ENCODE measurements at regions not wholly inside any gene's neighbourhood (a gene's known extent, or its start where the extent isn't known, plus 50 kb on each side); places are given as distances from the start of the nearest gene placed in this dataset.

DNA sequence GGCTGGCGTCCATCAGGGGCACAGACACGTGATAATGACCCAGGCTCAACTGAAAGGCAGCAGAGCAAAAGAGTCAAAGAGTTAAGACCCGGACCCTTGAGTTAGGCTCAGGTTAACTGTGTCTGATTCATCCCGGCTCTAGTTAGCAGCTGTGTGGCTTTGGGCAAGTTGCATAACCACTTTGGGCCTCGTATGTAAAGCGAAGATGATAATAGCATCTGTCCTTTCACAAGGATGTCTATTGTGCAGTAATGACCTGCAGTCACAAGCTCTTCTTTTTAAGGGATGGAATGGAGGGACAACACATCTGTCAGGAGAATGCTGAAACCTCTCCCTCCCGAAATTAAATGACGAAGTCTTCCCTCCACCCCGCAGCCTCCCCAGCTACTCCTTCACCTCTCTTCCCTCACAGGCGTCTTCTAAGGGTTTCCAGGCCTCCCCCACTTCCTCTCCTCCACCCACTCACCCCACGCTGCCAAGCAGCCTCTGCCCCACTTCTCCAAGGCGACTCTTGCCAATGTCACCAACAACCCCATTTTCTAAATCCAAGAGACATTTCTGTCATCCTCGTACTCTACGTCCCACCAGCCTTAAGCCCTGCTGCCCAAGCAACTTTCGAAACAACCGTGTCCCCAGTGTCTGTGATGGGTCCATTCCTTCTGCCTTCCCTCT is 135.1 kb upstream of the ID2 start:
- H3K27ac ChIP-seq = no peak overlapping the region
- WGBS (ENCODE audit: missing lambda C conversion rate) = 85% methylated on average over 16 of the region's 16 CpGs
- no peak for FAIRE-seq
- POLR2A ChIA-PET = no interaction called here
- DNase-seq (ENCODE audit: low read depth in 1 of 2, low spot score in 1 of 2) = no peak
- CTCF ChIA-PET = interaction anchor here (1.3 kb wide), 1 partner anchor 13 kb away, joined by 3 read pairs; no protein-coding TSS in a partner anchor
- no peak overlapping the region for H3K4me2 ChIP-seq
- no peak for TF ChIP-seq NFE2L2 (conservative IDR thresholded peaks at IDR 0.05; ENCODE audit: low read length)
- TF ChIP-seq BHLHE40 (IDR thresholded peaks at IDR 0.05; ENCODE audit: low read depth, low read length) = no peak
- no peak for TF ChIP-seq POLR2AphosphoS2 (conservative IDR thresholded peaks at IDR 0.05; ENCODE audit: low read length)
- no peak for TF ChIP-seq ZFP36 (IDR thresholded peaks at IDR 0.05; ENCODE audit: borderline replicate concordance, partially characterized antibody)
- TF ChIP-seq ZSCAN20 (CRISPR knock-in tag; IDR thresholded peaks at IDR 0.05) = no peak
- no peak for TF ChIP-seq CHD2 (IDR thresholded peaks at IDR 0.05; ENCODE audit: low read length, partially characterized antibody)
- no peak for TF ChIP-seq ZC3H11A (IDR thresholded peaks at IDR 0.05)
- no peak for TF ChIP-seq EHMT2 (IDR thresholded peaks at IDR 0.05; ENCODE audit: low read depth)
- no peak for TF ChIP-seq GATA3 (IDR thresholded peaks at IDR 0.05; ENCODE audit: borderline replicate concordance)
- no peak for TF ChIP-seq POLR2A (IDR thresholded peaks at IDR 0.05; ENCODE audit: low read length)
- TF ChIP-seq, protein P1, sequence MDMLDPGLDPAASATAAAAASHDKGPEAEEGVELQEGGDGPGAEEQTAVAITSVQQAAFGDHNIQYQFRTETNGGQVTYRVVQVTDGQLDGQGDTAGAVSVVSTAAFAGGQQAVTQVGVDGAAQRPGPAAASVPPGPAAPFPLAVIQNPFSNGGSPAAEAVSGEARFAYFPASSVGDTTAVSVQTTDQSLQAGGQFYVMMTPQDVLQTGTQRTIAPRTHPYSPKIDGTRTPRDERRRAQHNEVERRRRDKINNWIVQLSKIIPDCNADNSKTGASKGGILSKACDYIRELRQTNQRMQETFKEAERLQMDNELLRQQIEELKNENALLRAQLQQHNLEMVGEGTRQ (IDR thresholded peaks at IDR 0.05) = no peak
- TF ChIP-seq FOSB (CRISPR knock-in tag; IDR thresholded peaks at IDR 0.05) = no peak
- TF ChIP-seq JUNB (IDR thresholded peaks at IDR 0.05) = no peak
- no peak for TF ChIP-seq ZNF302 (CRISPR knock-in tag; IDR thresholded peaks at IDR 0.05)
- TF ChIP-seq HES2 (IDR thresholded peaks at IDR 0.05) = no peak
- TF ChIP-seq MAFK (IDR thresholded peaks at IDR 0.05; ENCODE audit: partially characterized antibody) = no peak
- no peak for TF ChIP-seq CBX8 (IDR thresholded peaks at IDR 0.05)
- TF ChIP-seq, protein P2, sequence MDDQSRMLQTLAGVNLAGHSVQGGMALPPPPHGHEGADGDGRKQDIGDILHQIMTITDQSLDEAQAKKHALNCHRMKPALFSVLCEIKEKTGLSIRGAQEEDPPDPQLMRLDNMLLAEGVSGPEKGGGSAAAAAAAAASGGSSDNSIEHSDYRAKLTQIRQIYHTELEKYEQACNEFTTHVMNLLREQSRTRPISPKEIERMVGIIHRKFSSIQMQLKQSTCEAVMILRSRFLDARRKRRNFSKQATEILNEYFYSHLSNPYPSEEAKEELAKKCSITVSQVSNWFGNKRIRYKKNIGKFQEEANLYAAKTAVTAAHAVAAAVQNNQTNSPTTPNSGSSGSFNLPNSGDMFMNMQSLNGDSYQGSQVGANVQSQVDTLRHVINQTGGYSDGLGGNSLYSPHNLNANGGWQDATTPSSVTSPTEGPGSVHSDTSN (IDR thresholded peaks at IDR 0.05) = no peak
- no peak for ATAC-seq
- peaks cover 7% of the 10 kb centered on the region; the same call in 2 of the 3 replicates for H3K4me1 ChIP-seq
- no peak overlapping the region for H3K4me3 ChIP-seq
- no peaks in the 10 kb centered on the region for H3K9me3 ChIP-seq

- H3K27ac ChIP-seq = no peak overlapping the region
- ATAC-seq (no peak), DNase-seq (ENCODE audit: low read depth in 1 of 2, low spot score in 1 of 2) (no peak), FAIRE-seq (no peak)
- TF ChIP-seq MAX (IDR thresholded peaks at IDR 0.05) = no peak
- no peak for TF ChIP-seq FOXS1 (CRISPR knock-in tag; IDR thresholded peaks at IDR 0.05)
- TF ChIP-seq ATOH8 (CRISPR knock-in tag; IDR thresholded peaks at IDR 0.05; ENCODE audit: low read depth) = no peak
- TF ChIP-seq, protein P3, sequence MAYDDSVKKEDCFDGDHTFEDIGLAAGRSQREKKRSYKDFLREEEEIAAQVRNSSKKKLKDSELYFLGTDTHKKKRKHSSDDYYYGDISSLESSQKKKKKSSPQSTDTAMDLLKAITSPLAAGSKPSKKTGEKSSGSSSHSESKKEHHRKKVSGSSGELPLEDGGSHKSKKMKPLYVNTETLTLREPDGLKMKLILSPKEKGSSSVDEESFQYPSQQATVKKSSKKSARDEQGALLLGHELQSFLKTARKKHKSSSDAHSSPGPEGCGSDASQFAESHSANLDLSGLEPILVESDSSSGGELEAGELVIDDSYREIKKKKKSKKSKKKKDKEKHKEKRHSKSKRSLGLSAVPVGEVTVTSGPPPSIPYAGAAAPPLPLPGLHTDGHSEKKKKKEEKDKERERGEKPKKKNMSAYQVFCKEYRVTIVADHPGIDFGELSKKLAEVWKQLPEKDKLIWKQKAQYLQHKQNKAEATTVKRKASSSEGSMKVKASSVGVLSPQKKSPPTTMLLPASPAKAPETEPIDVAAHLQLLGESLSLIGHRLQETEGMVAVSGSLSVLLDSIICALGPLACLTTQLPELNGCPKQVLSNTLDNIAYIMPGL (CRISPR knock-in tag; IDR thresholded peaks at IDR 0.05; ENCODE audit: borderline replicate concordance) = no peak
- TF ChIP-seq BHLHE40 (IDR thresholded peaks at IDR 0.05; ENCODE audit: low read depth, low read length) = no peak
- TF ChIP-seq, protein P1 (IDR thresholded peaks at IDR 0.05) = no peak
- TF ChIP-seq RFX5 (IDR thresholded peaks at IDR 0.05) = no peak
- TF ChIP-seq TFCP2L1 (CRISPR knock-in tag; IDR thresholded peaks at IDR 0.05) = no peak
- no peak for TF ChIP-seq ZNF302 (CRISPR knock-in tag; IDR thresholded peaks at IDR 0.05)
- TF ChIP-seq FOSL2 (IDR thresholded peaks at IDR 0.05) = no peak
- no peak for TF ChIP-seq FOSL2 (CRISPR knock-in tag; IDR thresholded peaks at IDR 0.05)
- TF ChIP-seq SMC3 (IDR thresholded peaks at IDR 0.05) = no peak
- TF ChIP-seq, protein P4, sequence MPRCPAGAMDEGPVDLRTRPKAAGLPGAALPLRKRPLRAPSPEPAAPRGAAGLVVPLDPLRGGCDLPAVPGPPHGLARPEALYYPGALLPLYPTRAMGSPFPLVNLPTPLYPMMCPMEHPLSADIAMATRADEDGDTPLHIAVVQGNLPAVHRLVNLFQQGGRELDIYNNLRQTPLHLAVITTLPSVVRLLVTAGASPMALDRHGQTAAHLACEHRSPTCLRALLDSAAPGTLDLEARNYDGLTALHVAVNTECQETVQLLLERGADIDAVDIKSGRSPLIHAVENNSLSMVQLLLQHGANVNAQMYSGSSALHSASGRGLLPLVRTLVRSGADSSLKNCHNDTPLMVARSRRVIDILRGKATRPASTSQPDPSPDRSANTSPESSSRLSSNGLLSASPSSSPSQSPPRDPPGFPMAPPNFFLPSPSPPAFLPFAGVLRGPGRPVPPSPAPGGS (IDR thresholded peaks at IDR 0.05) = no peak
- no peak for TF ChIP-seq ZC3H11A (IDR thresholded peaks at IDR 0.05)
- no peaks in the 10 kb centered on the region for H3K9me3 ChIP-seq
- peaks cover 7% of the 10 kb centered on the region; the same call in 2 of the 3 replicates for H3K4me1 ChIP-seq
- H3K4me3 ChIP-seq = no peak overlapping the region
- ChIA-PET CTCF (interaction anchor here (1.3 kb wide), 1 partner anchor 13 kb away, joined by 3 read pairs; no protein-coding TSS in a partner anchor), POLR2A (no interaction called here)
- WGBS (ENCODE audit: missing lambda C conversion rate) = 87% methylated on average over 20 of the region's 20 CpGs
- H3K4me2 ChIP-seq = no peak overlapping the region
Observed at GRCh38 chr2:8547284-8548064, 134.4 kb upstream of the ID2 start.
